GM12892 (cell line): ENCODE measurements at regions not wholly inside any gene's neighbourhood (a gene's known extent, or its start where the extent isn't known, plus 50 kb on each side); places are given as distances from the start of the nearest gene placed in this dataset.

Experiments used
- POLR2A ChIP-seq: IDR thresholded peaks from 2 replicates; pipeline ENCODE4 v1.6.1; 2011; ENCODE audit warnings: low read depth, low read length, control low read depth
- TAF1 ChIP-seq: IDR thresholded peaks from 2 replicates; pipeline ENCODE4 v1.6.1; 2011; ENCODE audit warnings: low read depth, mild to moderate bottlenecking, control low read depth, low read length, borderline replicate concordance

DNA sequence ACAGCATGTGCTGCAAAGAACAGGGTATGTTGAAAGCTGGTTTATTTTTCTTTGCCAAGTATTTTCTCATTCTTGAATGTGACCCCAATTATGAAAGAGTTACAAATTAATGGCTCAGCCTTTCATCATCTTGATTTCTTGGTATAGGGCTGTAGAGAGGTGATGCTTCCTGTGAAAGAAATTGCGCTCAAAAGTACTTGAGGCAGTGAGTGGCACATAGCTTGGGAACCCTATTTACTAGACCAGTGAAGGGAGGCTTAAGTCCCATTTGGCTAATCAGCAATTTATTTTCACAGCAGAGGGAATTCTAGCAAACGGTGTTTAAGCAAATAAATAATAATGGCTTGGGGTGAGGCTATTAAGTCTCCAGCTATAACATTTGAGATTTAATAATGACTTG lies 153.9 kb upstream of the MIS18BP1 start:
- TF ChIP-seq POLR2A (no peak), TAF1 (no peak)
